DMS153 (cell line): ENCODE measurements at regions not wholly inside any gene's neighbourhood (a gene's known extent, or its start where the extent isn't known, plus 50 kb on each side); places are given as distances from the start of the nearest gene placed in this dataset.
A peak's percentile ranks its signal among the peaks of the same experiment; 100 is the strongest.

Experiments used
- DNase-seq: peaks from one replicate; lab custom pipeline; 2025; lab: John Stamatoyannopoulos, UW

DNA sequence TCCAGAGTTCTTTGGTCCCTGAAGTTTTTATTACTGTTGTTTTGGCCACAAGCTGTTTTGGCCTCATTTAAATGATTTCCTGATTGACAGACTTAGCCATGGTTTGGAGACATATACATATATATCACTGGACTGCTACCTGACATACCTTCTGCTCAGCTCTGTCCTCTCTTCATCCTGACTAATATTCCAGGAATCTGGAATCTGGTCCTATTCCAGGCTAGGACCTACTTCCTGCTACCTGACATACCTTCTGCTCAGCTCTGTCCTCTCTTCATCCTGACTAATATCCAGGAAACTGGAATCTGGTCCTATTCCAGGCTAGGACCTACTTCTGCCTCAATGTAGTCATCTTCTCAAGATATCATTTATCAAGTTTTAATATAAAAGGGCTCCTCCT is 724.4 kb upstream of the ROBO1 start:
- no peak for DNase-seq

DNA sequence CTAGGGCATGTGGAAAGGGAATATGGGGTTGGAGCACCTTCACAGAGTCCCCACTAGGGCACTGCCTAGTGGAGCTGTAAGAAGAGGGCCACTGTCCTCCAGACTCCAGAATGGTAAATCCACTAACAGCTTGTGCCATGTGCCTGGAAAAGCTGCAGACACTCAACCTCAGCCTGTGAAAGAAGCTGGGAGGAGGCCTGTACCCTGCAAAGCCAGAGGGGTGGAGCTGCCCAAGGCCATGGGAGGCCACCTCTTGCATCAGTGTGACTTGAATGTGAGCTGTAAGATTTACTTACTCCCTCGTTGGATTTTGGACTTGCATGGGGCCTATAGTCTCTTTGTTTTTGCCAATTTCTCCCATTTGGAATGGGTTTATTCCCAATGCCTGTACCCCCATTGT is 705.2 kb upstream of the ROBO1 start:
- DNase-seq, result no peak

DNA sequence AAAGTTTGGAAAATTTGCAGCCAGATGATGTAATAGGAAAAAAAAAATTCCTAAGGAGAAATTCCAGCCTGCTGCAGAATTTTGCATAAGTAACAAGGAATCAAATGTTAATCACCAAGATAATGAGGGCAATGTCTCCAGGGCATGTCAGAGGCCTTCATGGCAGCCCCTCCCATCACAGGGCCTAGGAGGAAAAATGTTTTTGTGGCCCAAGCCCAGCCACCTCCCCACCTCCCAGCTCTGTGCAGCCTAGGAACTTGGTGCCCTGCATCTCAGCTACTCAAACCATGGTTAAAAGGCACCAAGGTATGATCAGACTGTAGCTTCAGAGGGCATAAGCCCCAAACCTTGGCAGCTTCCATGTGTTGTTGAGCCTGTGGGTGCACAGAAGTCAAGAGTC is 704.7 kb upstream of the ROBO1 start:
- no peak for DNase-seq

DNA sequence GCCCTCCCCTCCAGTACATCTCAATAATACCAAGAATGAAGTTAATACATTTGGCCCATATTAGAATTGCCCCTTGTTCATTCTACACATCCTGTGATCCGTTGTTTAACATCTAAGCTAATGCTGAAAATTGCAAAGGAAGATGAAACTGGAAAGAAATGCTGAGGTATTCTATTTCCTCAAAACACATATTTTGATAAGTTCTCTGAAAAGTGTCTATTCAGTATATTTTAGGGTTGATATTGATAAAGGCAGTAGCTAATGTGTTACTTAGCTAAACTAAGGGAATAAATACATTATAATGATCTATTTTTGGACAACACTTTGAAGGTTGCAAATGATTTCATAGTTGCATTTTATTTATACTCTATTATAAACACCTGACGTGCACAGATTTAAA is 702.6 kb upstream of the ROBO1 start:
- no peak for DNase-seq

DNA sequence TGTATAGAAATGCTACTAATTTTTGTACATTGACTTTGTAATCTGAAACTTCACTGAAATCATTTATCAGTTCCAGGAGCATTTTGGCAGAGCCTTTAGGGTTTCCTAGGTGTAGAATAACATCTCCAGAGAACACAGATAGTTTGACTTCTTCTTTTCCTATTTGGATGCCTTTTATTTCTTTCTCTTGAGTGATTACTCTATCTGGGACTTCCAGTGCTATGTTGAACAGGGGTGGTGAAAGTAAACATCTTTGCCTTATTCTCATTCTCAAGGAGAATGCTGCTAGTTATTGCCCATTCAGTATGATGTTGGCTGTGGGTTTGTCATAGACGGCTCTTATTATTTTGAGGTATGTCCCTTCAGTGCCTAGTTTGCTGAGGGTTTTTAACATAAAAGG is 697.9 kb upstream of the ROBO1 start:
- DNase-seq, result no peak

DNA sequence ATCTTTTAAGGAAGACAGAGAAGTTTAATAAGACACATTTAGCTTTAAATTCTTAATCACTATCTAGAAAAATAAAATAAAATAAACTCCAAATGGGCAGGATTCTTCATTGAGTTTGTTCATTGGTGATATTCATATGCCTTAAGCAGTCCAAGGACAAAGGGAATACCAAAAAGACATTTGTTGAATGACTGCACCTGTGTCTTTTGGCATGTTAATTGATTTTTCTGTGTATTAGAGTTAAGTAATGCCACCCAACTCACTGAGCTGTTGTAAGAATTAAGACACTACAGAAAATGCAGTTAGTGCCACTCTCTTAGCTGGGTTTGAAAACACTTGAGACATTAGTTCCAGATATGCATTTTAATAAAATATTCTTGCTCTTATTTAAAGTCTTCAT is 683.6 kb upstream of the ROBO1 start:
- no peak for DNase-seq

DNA sequence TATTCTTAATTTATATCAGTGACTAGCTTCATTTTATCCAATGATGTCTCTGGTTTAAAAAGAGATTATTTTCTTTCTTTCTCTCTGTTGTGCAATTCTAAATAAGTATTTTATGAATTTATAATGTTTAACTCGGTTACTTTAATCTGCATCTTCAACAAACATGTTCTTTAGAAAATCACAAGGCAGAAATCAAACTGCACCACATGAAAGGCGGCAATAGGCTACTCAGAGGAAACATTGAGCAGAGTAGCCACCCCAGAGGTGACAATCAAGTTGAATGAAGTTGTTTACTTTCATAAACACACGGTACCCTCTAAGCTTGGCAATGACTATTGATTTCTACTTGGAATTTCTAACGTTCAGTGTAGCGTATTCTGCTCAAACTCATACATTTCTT is 677.8 kb upstream of the ROBO1 start:
- no peak for DNase-seq

DNA sequence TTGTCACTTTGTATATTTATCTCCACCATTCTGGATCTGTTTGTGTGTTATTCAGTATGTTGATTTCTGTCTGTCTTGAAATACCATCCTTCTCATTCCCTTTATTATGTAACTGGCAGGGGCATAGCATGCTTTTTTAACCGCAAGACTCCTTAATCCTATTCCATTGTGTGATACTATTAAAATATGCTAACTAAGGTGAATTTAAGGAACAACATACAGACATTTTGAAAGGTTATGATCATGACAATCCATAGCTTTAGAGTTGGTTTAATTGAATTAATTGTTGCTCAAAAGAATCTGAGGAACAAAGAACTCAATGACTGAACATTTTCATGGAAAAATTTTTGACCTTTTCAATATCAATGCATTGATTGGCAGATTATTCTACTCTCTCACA is 677.3 kb upstream of the ROBO1 start:
- no peak for DNase-seq

DNA sequence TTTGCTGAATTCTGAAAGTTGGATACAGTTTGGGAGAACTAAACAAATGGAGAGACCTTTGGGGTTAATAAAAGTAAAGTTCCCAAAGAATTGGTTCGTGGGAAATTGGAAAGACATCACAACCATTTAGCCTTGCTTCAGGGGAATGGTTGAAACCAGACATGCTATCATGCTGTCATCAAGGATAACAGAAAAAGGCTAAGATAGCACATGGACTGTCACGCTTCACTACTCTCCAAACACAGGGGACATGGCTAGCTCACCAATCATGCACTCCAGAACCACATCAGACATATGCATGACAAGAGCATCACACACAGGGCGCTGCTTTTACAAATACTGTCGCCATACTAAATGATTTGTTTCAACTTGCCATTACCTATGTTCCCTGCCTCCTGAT is 671.7 kb upstream of the ROBO1 start:
- peak; percentile 5 for DNase-seq

DNA sequence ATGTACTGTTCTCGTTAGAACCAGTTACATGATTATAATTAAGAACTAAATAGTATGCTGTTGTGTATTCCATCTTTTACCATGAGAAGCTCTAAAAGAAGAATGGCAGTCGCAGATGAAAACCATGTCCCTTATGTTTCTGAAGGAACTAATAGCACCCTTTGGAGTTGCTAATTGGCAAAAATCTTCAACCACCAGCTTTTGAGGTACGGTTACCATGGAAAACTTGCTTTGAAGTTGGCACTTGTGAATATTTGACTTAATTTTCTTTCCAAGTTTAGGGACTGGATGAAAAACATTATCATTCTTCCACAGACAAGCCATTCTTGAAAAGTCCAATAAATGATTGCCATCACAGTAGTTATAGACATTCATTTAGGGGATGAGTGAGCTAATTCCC is 666.6 kb upstream of the ROBO1 start:
- no peak for DNase-seq

DNA sequence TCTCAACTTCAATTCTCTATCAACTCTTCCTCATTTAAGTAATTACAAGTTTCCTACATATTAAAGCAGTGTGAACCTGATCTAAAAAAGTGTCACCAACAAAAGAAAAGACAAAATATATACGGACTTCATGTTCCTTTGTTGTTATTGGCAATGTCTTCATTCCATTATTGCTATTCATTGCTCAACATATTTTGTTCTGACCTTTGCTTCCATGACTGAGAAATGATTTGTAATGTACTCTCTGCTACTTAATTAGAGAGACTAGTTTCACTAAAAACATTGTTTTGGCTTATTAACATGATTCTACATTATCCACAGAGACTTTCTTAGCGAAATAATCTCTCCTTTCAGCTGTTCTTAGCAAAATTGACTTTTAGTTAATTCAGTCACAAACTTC is 657.2 kb upstream of the ROBO1 start:
- DNase-seq, result no peak

DNA sequence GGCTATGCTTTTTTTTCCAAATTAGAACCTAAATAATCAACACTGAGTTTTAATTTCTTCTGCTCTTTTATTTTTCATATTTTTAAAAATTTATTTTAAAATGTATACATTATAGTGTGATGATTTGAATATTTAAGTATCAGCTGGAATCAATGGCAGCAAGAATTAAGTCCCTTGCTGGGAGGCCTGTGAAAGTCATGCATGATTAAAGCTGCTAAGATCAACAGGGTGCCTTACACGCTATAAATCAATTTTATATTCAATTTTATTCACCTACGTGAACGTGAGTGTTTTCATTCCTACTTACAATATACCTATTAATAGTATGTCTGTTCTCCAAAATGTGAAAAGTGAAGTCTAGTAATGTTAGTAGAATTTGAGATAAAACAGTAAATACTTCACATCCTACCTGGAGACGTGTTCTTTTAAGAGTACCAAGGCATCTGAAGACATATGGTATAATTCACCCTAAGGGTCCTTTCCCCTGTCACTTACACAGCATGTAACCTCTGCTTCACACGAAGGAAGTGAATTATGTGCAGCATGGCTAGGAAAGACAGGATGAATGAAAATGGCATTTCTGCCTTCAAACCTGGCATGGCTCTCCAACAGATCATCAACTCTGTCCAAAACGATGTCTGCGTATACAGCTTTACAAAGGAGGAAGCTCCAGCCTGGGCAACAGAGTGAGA is 640.4 kb upstream of the ROBO1 start:
- no peak for DNase-seq

DNA sequence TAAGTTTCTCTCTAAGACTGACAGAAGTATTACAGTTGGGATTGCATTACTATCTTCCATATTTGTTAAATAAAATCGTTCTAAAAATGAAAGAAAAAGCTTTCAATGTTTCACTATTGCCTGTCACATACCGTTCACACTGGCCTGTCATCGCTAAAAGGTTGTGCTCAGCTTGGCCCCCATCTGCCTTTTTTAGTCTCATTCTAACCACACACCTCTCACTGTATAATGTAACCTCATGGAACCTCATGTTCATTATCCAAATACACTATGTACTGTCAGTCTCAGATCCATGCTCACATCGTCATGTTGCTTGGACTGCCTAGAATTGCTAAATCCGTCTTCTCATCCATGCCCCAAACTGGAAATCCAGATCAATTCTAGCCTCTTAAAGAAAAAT is 637.8 kb upstream of the ROBO1 start:
- no peak for DNase-seq

DNA sequence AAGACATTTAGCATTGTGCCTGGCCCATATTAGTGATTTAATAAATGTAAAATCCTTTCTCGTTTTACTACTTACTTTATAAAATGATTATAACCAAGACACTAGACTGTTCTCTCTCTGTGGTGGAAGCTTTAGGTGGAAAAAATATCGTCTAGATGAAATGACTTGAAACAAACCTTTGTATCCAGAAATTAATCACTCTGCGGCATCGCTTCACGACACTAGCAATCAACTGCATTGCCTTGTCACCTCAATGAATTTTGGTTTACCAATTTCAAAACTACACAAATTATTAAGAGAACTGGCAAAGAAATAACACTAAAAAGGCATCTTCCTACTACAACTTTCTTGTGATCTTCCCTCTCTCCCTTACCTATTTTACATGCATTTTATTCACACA is 627.2 kb upstream of the ROBO1 start:
- no peak for DNase-seq

DNA sequence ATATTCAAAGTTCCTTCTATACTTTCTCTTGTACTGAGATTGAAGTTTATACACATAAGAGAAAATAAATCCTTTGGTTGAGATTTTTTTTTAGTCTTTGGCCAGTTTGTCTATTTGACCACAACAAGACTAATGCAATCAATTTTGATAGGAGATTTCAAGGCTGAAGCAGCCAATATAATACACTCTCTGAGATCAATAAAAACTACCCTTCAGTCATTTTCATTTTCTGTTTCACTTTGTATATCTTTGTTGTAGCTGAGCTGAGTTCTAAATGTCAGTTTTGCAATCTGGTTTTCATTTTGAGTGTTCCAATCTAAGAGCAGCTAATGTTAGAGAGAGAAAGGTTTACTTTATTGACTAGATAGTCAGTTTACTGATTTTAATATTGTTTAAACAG is 623.8 kb upstream of the ROBO1 start:
- no peak for DNase-seq

DNA sequence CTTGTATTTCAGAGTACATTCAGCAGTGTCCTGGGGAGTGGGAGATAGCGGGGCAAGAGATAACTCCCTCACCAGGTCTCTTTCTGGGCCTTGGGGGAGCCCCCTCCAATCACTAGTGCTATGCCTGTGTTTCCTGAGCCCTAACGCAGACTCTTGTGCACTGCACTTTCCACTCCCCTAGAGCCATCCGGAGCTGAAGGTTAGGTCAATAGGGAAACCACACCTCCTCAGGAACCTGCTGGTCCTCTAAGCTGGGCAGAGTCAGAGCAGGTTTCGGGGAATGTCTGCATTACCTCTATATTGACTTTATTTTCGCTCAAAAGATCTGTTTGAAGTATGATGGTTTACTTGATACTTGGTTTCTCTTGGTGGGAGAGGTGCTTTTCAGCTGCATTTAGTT is 617.0 kb upstream of the ROBO1 start:
- DNase-seq, result no peak

DNA sequence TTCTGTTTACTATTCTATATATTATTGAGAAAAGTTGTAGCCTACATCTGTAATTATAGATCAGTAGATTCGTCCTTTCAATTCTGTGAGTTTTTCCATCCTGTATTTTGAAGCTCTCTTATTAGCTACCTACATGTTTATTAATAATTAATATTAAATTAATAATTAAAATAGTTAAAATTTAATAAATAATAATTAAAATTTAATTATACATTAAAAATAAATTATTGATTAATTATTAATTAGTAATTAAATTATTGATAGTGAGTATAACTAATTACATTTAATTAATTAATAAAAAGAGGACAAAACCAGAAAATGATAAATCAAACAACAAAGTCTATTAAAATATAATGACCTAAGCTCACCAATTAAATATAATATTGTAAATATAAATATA is 606.6 kb upstream of the ROBO1 start:
- no peak for DNase-seq

DNA sequence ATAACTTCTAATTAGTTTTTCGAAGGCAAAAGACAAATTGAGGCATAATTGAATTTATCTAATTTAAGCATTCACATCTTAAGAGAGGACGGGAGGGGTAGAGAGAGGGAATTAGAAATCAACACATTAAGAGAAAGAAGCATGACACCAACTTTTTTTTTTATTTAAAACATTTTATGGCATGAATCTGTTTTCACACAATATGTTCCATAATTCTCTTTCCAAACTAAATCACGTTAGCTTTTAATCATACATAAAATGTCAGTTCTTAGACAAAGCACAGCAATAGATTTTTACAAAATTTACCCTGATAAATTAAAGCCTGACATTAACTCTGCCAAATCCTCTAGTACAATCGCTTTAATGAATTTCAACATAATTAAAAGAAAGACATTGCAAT is 600.8 kb upstream of the ROBO1 start:
- DNase-seq, result no peak

DNA sequence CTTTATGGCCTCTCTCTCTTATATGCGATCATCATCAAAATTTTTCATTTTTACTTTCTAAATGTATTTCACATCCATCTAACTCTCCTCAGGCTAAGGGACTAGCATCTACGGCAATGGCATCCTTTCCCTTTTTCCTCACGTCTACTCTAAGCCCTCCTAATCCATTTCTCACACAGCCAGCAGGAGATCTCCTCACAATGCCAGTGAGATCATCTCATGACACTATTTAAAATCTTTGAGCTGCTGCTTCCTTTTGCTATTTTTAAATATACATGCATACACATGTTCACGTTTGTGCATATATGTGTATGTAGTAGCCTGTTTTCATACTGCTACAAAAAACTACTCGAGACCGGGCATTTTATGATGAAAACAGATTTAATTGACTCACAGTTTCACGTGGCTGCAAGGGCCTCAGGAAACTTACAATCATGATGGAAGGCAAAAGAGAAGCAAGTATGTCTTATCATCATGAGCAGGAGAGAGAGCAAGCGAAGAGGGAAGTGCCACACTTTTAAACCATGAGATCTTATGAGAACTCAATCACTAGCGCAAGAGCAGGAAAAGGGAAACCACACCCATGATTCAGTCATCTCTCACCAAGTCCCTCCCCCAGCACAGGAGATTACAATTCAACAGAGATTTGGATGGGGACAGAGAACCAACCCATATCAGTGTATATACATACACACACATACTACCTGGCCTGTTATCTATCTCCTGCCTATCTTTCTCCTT is 599.2 kb upstream of the ROBO1 start:
- no peak for DNase-seq

DNA sequence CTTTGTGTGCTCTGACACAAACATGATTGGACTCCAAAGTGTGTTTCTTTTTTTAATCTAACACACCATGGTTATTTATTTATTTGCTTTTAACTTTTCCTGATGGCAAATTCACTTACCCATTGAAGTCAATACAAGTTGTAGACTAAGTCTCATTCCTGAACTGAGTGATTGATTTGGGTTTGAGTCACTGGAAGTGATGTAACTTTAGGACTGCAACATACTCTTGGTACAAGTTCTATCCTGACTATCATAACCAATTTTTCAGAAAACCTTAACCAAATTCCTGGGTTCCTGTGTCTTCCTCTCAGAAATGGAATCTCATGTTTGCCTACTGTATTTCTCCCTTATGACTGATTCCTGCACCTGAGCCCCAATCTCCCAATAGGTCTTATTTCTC is 590.0 kb upstream of the ROBO1 start:
- DNase-seq, result no peak

DNA sequence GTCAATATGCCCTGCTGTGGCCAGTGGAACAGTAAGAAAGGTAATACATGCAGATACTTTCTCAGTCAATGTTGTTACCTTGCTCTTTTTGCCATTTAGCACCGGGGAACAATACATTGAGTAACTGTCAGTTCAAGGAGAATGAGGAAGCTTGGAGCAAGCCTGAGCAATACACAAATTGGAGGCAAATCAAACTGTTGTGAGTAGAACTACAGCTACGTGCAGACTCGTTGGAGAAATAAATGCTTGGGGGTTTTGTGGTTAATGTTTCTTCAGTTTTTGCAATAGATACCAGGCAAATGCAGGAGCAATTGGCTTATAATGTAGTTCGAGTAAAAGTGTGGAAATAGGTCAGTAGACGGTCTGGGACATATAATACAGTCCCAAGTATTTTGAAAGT is 587.3 kb upstream of the ROBO1 start:
- DNase-seq, result no peak

DNA sequence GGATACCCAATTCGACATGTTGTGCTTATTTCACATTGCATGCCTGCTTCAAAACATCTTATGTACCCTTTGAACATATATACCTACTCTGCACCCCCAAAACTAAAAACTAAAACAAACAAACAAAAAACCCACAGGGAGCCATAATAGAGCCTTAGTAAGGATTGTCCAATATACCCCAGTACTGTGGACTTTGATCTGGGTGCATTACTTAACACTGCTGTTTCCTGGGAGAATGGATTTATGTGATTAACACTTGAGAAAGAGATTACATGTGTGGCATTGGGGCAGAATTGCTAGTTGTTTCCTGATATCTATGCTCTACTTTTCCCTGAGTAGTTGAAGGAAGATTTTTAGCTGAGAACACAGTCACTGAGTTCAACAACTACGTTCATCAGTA is 583.4 kb upstream of the ROBO1 start:
- no peak for DNase-seq

DNA sequence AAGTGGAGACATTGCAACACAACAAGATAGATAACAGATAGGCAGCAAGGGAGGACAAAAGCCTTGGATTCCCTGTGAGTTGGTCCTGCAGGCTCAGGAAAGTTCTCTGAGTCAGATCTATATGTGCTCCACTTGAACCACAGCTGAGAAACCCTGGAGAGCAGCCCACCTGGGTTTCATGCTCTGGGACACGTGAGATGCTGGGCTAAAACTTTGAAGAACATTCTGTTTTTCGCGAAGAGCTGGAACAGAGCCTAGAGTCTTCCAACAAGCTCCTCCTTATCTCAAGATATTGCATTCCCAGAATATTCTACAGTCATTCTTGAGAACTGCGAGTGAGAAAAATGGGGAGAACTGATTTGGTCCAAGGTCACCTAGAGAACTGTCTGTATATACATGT is 583.0 kb upstream of the ROBO1 start:
- no peak for DNase-seq

DNA sequence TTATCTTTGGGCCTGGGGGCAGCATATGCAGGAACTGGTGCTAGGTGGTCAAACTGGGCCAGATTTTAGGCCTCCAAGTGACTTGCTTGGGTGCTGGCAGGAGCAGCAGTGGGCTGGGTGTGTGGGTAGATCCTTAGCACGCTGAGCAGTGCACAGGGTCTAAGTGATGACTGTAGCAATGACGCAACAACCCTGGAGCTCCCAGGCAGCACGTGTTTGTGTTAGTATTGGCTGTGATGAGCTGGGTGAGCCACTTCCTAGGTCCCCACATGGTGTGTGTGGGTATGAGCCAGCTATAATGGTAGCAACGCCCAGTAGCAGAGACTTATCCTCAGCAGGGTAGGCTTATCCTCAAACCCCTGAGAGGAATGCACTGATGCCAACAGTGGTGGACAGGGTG is 570.6 kb upstream of the ROBO1 start:
- DNase-seq, result no peak
